Transverse colon (tissue), 4 donors: ENCODE measurements at regions not wholly inside any gene's neighbourhood (a gene's known extent, or its start where the extent isn't known, plus 50 kb on each side); places are given as distances from the start of the nearest gene placed in this dataset.

Experiments used
- CTCF ChIP-seq, 5 experiments: fragments of 200-600 bp in 3 of 5; fragments of 450-650 bp in 2 of 5; sonication (generic) in 3 of 5; IDR thresholded peaks; 1 replicate in 2 of 5; 2 replicates in 3 of 5; pipeline ENCODE4 v1.5.1; 2016 to 2017; ENCODE audit warnings: antibody characterized with exemption in 5 of 5, inconsistent platforms in 3 of 5, mild to moderate bottlenecking in 2 of 5, moderate library complexity in 1 of 5
- EP300 ChIP-seq: sonication (generic); formaldehyde crosslinking; IDR thresholded peaks from one replicate; pipeline ENCODE4 v1.6.1; 2017; ENCODE audit warnings: antibody characterized with exemption, low read depth
- POLR2A ChIP-seq: fragments of 450-650 bp; IDR thresholded peaks from one replicate; pipeline ENCODE4 v1.6.1; 2016; ENCODE audit warnings: antibody characterized with exemption, mild to moderate bottlenecking, moderate library complexity
- POLR2AphosphoS5 ChIP-seq, 3 donors: sonication (generic); formaldehyde crosslinking; IDR thresholded peaks; one replicate each; pipeline ENCODE4 v1.6.1; 2016; ENCODE audit warnings: antibody characterized with exemption in 3 of 3

DNA sequence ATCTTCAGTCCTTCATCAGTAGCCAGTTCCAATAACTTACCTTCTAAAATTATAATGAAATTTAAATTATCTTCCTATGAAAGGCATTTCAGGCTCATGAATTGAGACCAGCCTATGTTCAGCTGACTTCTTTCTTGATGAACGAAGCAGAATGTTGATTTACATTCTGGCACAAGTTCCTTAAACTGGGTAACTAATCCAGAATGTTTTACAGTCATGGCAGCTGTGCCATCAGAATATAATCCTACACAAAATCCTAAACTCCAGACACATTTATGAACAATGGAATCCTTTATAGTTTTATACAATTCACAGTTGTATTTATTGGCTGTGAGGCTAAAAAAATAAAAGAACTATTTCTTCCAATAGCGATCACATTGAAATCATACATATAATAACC is 97.3 kb upstream of the CPM start:
- no peak for TF ChIP-seq CTCF (IDR thresholded peaks at IDR 0.05)
- no peak for TF ChIP-seq POLR2AphosphoS5 (IDR thresholded peaks at IDR 0.05)
- no peak for TF ChIP-seq POLR2A
- no peak for TF ChIP-seq EP300
